ENCODE measurements at regions not wholly inside any gene's neighbourhood (a gene's known extent, or its start where the extent isn't known, plus 50 kb on each side); places are given as distances from the start of the nearest gene placed in this dataset.
"Not testable (repeated sequence)": the region's sequence is repeated elsewhere in the genome, so short reads cannot be mapped to it uniquely, and the experiment has no call there.

GRCh38 chr5:110306650-110307049 is 419.8 kb downstream of the TMEM232 start:
- Histone ChIP-seq H3K9me3 (ENCODE audit: low read length) (no peaks in the 10 kb centered on the region), H3K4me2 (ENCODE audit: low read length) (no peak overlapping the region), H3K4me1 (ENCODE audit: insufficient read depth, low read length, poor library complexity, severe bottlenecking) (no peaks in the 10 kb centered on the region), H3K4me3 (ENCODE audit: low read depth, low read length, poor library complexity, severe bottlenecking) (no peak overlapping the region), H3K79me2 (ENCODE audit: insufficient read depth, low read depth, low read length) (no peaks in the 10 kb centered on the region), H3K9me2 (ENCODE audit: insufficient read depth, low read length) (no peaks in the 10 kb centered on the region), H3K27ac (ENCODE audit: low read depth, low read length, poor library complexity, severe bottlenecking) (no peak overlapping the region), H4K20me1 (ENCODE audit: insufficient read depth, low read length) (no peaks in the 10 kb centered on the region), H3K36me3 (ENCODE audit: insufficient read depth, low read length) (no peaks in the 10 kb centered on the region), H2AFZ (ENCODE audit: low read length) (no peak overlapping the region)
- TF ChIP-seq CTCF (conservative IDR thresholded peaks at IDR 0.05; ENCODE audit: low read length) (no peak), EZH2phosphoT487 (IDR thresholded peaks at IDR 0.05; ENCODE audit: borderline replicate concordance, low read depth, low read length) (no peak)
- POLR2A ChIA-PET, result no interaction called here
- DNase-seq (ENCODE audit: low spot score), result no peak
- intact Hi-C loops (cut with micrococcal nuclease; ENCODE audit: unreplicated experiment), result no loop called here
- BruUV-seq (replicated peaks), result no TSS peak
- CTCF ChIA-PET (ENCODE audit: unreplicated experiment), result no interaction called here

- Histone ChIP-seq H3K27ac (ENCODE audit: low read depth, low read length, poor library complexity, severe bottlenecking) (no peak overlapping the region), H3K4me3 (ENCODE audit: low read depth, low read length, poor library complexity, severe bottlenecking) (no peak overlapping the region), H3K79me2 (ENCODE audit: insufficient read depth, low read depth, low read length) (no peaks in the 10 kb centered on the region), H3K4me2 (ENCODE audit: low read length) (no peak overlapping the region), H3K36me3 (ENCODE audit: insufficient read depth, low read length) (no peaks in the 10 kb centered on the region), H3K4me1 (ENCODE audit: insufficient read depth, low read length, poor library complexity, severe bottlenecking) (no peaks in the 10 kb centered on the region), H2AFZ (ENCODE audit: low read length) (no peak overlapping the region), H3K9me2 (ENCODE audit: insufficient read depth, low read length) (no peaks in the 10 kb centered on the region; the same call in 1 of the 2 replicates), H4K20me1 (ENCODE audit: insufficient read depth, low read length) (no peaks in the 10 kb centered on the region), H3K9me3 (ENCODE audit: low read length) (no peaks in the 10 kb centered on the region)
- ChIA-PET POLR2A (no interaction called here), CTCF (ENCODE audit: unreplicated experiment) (no interaction called here)
- intact Hi-C loops (cut with micrococcal nuclease; ENCODE audit: unreplicated experiment), result no loop called here
- BruUV-seq (replicated peaks), result no TSS peak
- TF ChIP-seq EZH2phosphoT487 (IDR thresholded peaks at IDR 0.05; ENCODE audit: borderline replicate concordance, low read depth, low read length) (no peak), CTCF (conservative IDR thresholded peaks at IDR 0.05; ENCODE audit: low read length) (no peak)
- no peak for DNase-seq (ENCODE audit: low spot score)
These were observed 417.2 kb downstream of the TMEM232 start for GRCh38 chr5:110309222-110309621.

- H4K20me1 ChIP-seq (ENCODE audit: insufficient read depth, low read length); H3K9me2 ChIP-seq (ENCODE audit: insufficient read depth, low read length); BruUV-seq (replicated peaks); intact Hi-C loops (cut with micrococcal nuclease; ENCODE audit: unreplicated experiment); H3K9me3 ChIP-seq (ENCODE audit: low read length); H3K4me3 ChIP-seq (ENCODE audit: low read depth, low read length, poor library complexity, severe bottlenecking); H3K27ac ChIP-seq (ENCODE audit: low read depth, low read length, poor library complexity, severe bottlenecking); H3K4me1 ChIP-seq (ENCODE audit: insufficient read depth, low read length, poor library complexity, severe bottlenecking); H3K79me2 ChIP-seq (ENCODE audit: insufficient read depth, low read depth, low read length); H2AFZ ChIP-seq (ENCODE audit: low read length); DNase-seq (ENCODE audit: low spot score); H3K36me3 ChIP-seq (ENCODE audit: insufficient read depth, low read length); H3K4me2 ChIP-seq (ENCODE audit: low read length); CTCF ChIA-PET (ENCODE audit: unreplicated experiment): not testable (repeated sequence)
- POLR2A ChIA-PET, result interaction anchor here (0.6 to 0.7 kb wide), 3 partner anchors 39 to 322 kb away, joined by 3 read pairs; no protein-coding TSS in a partner anchor
These were observed 409.9 kb downstream of the TMEM232 start for GRCh38 chr5:110316566-110316965.
